ENCODE measurements at regions not wholly inside any gene's neighbourhood (a gene's known extent, or its start where the extent isn't known, plus 50 kb on each side); places are given as distances from the start of the nearest gene placed in this dataset.

DNA sequence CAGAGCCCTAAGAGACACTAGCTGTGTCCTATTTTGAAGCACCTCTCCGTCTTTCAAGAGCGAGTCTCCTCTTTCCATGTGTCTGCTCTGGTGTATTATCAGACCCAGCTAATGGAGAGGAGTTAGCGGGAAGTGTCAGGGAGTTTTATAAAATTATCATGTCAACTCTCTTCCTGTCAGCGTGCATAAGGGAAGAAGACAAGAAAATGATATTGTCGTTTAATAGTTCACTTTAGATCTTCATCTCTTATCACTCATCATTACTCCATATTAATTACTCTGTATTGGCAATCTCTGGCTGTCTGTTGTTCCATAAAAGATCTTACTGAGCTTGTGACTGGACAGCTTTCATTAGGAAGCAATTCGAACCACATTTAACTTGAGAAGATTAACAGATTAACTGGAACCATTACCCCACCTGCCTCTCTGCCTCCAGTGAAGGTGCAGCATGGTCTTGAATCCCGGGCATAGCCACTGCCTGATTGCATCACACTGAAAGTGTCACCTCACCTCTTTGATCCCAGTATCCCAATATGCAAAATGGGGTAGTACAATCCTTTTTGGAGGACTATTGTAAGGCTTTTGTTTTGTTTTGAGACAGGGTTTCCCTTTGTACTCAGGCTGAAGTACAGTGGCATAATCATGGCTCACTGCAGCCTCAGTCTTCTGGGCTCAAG is 121.1 kb downstream of the TMEM114 start:
- CTCF ChIA-PET: no interaction called here
- TF ChIP-seq, protein P1, sequence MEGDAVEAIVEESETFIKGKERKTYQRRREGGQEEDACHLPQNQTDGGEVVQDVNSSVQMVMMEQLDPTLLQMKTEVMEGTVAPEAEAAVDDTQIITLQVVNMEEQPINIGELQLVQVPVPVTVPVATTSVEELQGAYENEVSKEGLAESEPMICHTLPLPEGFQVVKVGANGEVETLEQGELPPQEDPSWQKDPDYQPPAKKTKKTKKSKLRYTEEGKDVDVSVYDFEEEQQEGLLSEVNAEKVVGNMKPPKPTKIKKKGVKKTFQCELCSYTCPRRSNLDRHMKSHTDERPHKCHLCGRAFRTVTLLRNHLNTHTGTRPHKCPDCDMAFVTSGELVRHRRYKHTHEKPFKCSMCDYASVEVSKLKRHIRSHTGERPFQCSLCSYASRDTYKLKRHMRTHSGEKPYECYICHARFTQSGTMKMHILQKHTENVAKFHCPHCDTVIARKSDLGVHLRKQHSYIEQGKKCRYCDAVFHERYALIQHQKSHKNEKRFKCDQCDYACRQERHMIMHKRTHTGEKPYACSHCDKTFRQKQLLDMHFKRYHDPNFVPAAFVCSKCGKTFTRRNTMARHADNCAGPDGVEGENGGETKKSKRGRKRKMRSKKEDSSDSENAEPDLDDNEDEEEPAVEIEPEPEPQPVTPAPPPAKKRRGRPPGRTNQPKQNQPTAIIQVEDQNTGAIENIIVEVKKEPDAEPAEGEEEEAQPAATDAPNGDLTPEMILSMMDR (IDR thresholded peaks at IDR 0.05; ENCODE audit: insufficient read depth, low read length, missing control alignments): no peak

DNA sequence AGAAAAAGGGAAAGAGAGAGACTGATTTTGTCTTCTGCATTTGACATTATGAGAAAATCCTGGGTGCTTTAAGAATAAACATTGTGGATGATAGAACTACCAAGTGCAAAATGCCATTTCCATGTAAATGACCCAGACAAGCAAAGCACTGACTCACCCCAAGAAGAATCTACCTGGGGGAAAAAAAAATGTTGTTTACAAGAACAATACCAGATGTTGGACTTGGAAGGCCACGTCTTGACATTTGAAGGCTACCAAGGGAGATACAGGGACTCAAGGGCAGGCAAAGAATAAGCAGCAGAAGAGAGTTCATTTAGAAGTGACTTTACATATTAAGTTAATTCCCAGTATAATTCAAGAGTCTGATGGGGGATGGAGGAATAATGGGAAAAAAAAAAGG is 125.3 kb downstream of the TMEM114 start:
- ChIA-PET CTCF (no interaction called here), POLR2A (no interaction called here)
- no peak overlapping the region for H3K4me3 ChIP-seq (ENCODE audit: low read depth, low read length)
- no peak for DNase-seq (ENCODE audit: low read depth, low spot score)
- TF ChIP-seq, protein P1 (IDR thresholded peaks at IDR 0.05; ENCODE audit: insufficient read depth, low read length, missing control alignments): no peak

More for the DNA sequence above, 121.1 kb downstream of the TMEM114 start:
- no peak overlapping the region for H3K4me3 ChIP-seq (ENCODE audit: low read depth, low read length)
- POLR2A ChIA-PET: no interaction called here
- DNase-seq (ENCODE audit: low read depth, low spot score): no peak

DNA sequence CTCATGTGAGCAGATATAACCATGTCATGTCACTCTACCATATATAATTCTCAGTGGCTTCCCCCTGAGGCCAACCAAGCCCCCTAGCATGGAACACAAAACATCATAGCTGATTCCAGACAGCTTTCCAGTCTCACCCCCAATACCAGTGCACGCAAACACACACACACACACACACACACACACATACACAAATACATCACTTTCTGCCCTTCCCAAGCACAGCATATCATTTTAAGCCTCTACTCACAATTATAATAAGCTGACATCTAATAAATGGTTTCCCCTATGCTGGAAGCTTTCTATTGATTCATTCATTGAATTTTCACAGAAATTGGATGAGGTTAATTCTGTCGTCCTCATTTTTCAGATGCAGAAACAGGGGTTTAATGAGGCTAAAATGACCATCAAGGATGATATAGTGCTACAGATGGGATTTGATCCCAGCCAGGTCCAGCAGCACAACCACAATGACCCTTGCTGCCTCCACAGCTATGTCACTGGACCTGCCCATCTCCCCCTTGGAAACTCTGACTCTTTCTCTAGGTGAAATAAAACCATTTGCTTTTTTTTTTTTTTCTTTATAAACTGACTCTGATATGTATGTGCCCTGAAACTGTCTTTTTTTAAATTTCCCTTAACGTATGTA is 131.1 kb downstream of the TMEM114 start:
- no peak overlapping the region for H3K4me3 ChIP-seq (ENCODE audit: low read depth, low read length)
- ChIA-PET POLR2A (no interaction called here), CTCF (no interaction called here)
- TF ChIP-seq, protein P1 (IDR thresholded peaks at IDR 0.05; ENCODE audit: insufficient read depth, low read length, missing control alignments): no peak
- DNase-seq (ENCODE audit: low read depth, low spot score): no peak

DNA sequence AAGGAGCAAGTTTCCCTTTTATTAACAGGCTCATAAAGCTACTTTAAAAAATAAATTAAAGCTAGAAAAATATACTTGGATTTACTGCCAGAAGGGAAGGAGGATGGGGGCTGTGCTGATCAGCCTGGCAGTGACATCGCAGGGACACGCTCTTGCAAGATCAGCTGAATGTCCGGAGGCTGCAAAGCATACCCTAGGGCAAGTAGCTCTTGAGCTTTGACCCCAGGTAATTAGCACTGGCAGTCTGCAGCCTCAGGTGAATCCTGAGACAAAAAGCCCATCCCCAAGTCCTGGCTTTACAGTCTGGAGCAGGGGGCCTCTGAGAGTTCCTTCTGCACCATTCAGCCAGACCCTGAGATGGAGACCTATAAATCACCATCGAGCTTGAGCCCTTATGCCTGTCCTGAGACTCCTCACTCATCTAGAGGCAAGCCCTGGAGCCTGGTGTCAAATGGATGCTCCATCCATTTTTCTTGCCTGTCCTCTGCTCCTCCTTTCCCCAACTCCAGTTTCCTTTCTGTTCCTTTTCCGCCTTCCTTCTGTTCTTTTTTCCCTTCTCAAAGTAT is 131.7 kb downstream of the TMEM114 start:
- POLR2A ChIA-PET: no interaction called here
- TF ChIP-seq, protein P1 (IDR thresholded peaks at IDR 0.05; ENCODE audit: insufficient read depth, low read length, missing control alignments): no peak
- H3K4me3 ChIP-seq (ENCODE audit: low read depth, low read length): no peak overlapping the region
- no peak for DNase-seq (ENCODE audit: low read depth, low spot score)
- CTCF ChIA-PET: no interaction called here

DNA sequence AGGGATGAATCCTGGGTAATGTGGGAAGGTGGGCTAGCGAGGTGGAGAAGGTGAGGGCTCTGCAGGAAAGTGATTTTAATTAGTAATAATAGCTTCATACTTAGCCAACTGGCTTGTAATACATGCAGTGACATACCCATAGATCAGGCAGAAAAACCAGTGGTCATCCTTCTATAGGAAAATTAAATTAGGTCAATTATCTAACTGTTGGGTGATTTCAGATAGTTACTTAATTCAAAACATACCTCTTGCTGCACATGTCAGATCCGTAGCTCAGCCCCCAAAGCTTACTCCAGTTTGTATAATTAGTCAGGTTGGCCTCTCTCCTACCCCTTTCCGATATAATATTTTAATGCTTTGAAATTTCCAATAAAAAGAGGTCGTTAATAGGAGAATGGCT is 137.0 kb downstream of the TMEM114 start:
- H3K4me3 ChIP-seq (ENCODE audit: low read depth, low read length): no peak overlapping the region
- POLR2A ChIA-PET: no interaction called here
- TF ChIP-seq, protein P1 (IDR thresholded peaks at IDR 0.05; ENCODE audit: insufficient read depth, low read length, missing control alignments): no peak
- no peak for DNase-seq (ENCODE audit: low read depth, low spot score)
- CTCF ChIA-PET: no interaction called here

DNA sequence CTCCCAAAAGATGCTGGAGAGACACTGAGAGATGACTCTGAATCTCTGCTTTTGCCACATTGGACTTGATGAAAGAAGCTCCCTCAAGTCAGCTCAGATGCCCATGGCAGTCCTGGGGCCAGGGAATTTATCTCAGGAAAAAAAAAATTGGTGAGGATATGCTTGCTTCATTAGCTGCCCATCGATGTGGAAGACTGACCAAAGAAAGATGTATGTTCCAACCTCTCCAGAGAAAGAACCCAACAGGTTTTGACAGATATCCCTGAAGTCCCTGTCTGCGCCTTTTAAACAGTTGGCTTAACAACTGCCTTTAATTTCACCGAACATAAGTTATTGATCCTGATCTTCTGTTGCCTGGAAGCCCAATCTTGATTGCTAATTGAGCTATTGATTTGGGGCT is 137.4 kb downstream of the TMEM114 start:
- TF ChIP-seq, protein P1 (IDR thresholded peaks at IDR 0.05; ENCODE audit: insufficient read depth, low read length, missing control alignments): no peak

More for the DNA sequence above, 137.4 kb downstream of the TMEM114 start:
- DNase-seq (ENCODE audit: low read depth, low spot score): no peak
- POLR2A ChIA-PET: no interaction called here
- CTCF ChIA-PET: no interaction called here
- no peak overlapping the region for H3K4me3 ChIP-seq (ENCODE audit: low read depth, low read length)

Data from AG04449 (cell line).